Mesendoderm (in vitro differentiated cells): ENCODE measurements at regions not wholly inside any gene's neighbourhood (a gene's known extent, or its start where the extent isn't known, plus 50 kb on each side); places are given as distances from the start of the nearest gene placed in this dataset.

Experiments
- DNase-seq: peaks from one replicate; pipeline ENCODE4 v3.0.0; 2013
- H2AK5ac ChIP-seq: 2 replicates; pipeline ENCODE4 v1.6.1; 2013; ENCODE audit warnings: low read length, inconsistent platforms
- H2BK120ac ChIP-seq: 2 replicates; pipeline ENCODE4 v1.6.1; 2013; ENCODE audit warnings: low read depth, mild to moderate bottlenecking, low read length, moderate library complexity, mixed read lengths
- H2BK15ac ChIP-seq: replicated peaks from 2 replicates; pipeline ENCODE4 v1.6.1; 2013; ENCODE audit warnings: low read depth, mild to moderate bottlenecking, moderate library complexity
- H2BK5ac ChIP-seq: 2 replicates; pipeline ENCODE4 v1.6.1; 2013; ENCODE audit warnings: low read length, inconsistent platforms
- H3K18ac ChIP-seq: 2 replicates; pipeline ENCODE4 v1.6.1; 2013; ENCODE audit warnings: mild to moderate bottlenecking, low read length, mixed read lengths
- H3K23ac ChIP-seq: one replicate; pipeline ENCODE4 v1.6.1; 2013; ENCODE audit warnings: low read length
- H3K27ac ChIP-seq: 2 replicates; pipeline ENCODE4 v1.5.1; 2013; ENCODE audit warnings: low read depth, mild to moderate bottlenecking, inconsistent platforms, low read length, moderate library complexity
- H3K27me3 ChIP-seq: 2 replicates; pipeline ENCODE4 v1.6.1; 2013; ENCODE audit warnings: low read length, control low read depth, mild to moderate bottlenecking, inconsistent platforms; ENCODE audit not compliant: insufficient read depth, poor library complexity
- H3K36me3 ChIP-seq: 2 replicates; pipeline ENCODE4 v1.6.1; 2013; ENCODE audit warnings: low read length, inconsistent platforms; ENCODE audit not compliant: control insufficient read depth, insufficient read depth
- H3K4ac ChIP-seq: one replicate; pipeline ENCODE4 v1.6.1; 2013; ENCODE audit warnings: low read depth, mild to moderate bottlenecking, low read length, moderate library complexity
- H3K4me1 ChIP-seq: 2 replicates; pipeline ENCODE4 v1.6.1; 2013; ENCODE audit warnings: low read depth, low read length, inconsistent platforms; ENCODE audit not compliant: control insufficient read depth
- H3K4me2 ChIP-seq: 2 replicates; pipeline ENCODE4 v1.6.1; 2013; ENCODE audit warnings: low read length
- H3K4me3 ChIP-seq: 2 replicates; pipeline ENCODE4 v1.5.1; 2013; ENCODE audit warnings: mild to moderate bottlenecking, low read length
- H3K56ac ChIP-seq: one replicate; pipeline ENCODE4 v1.6.1; 2013; ENCODE audit warnings: low read length
- H3K79me1 ChIP-seq: 2 replicates; pipeline ENCODE4 v1.6.1; 2013; ENCODE audit warnings: low read length, inconsistent platforms
- H3K79me2 ChIP-seq: 2 replicates; pipeline ENCODE4 v1.6.1; 2013; ENCODE audit warnings: mild to moderate bottlenecking, low read length; ENCODE audit not compliant: control insufficient read depth, insufficient read depth
- H3K9ac ChIP-seq: 2 replicates; pipeline ENCODE4 v1.6.1; 2013; ENCODE audit warnings: low read length, inconsistent platforms
- H4K5ac ChIP-seq: one replicate; pipeline ENCODE4 v1.6.1; 2013; ENCODE audit warnings: low read length
- H4K8ac ChIP-seq: one replicate; pipeline ENCODE4 v1.6.1; 2013; ENCODE audit warnings: low read depth, mild to moderate bottlenecking, control low read depth, low read length, moderate library complexity
- WGBS: extraction: QIAGEN DNeasy Blood & Tissue Kit; methylation state at CpG from one replicate; pipeline ENCODE4 v1.1.7; 2013; ENCODE audit warnings: low lambda C conversion rate, missing lambda C conversion rate; ENCODE audit not compliant: insufficient coverage; ENCODE audit errors: extremely low coverage; 5-methylcytosine and 5-hydroxymethylcytosine counted together

DNA sequence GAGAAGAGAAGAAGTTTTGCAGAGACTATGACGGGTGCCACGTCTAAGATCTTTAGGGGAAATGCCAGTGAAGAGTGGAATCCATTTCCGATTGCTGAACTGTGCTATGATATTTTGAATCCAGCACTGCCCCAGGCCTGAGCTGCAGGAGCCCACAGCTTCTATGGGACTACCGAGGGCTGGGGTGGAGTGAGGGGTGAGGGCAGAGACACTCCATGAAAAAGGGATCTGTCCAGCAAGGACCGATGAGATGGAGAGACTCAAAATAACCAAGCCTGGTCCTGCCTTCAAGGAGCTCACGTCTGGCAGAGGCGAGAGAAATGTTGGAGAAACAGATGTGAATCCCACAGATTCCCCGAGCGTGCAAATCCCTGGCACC is 79.8 kb upstream of the MEF2A start:
- no peaks in the 10 kb centered on the region for H3K79me1 ChIP-seq
- no peak overlapping the region for H3K27ac ChIP-seq
- peak overlapping the region; percentile 87 for H3K56ac ChIP-seq
- H3K4ac ChIP-seq = no peak overlapping the region
- H3K4me2 ChIP-seq = peak overlapping the region; percentile 91
- peak overlapping the region; percentile 48 for H3K23ac ChIP-seq
- DNase-seq = peak; percentile 35
- H3K27me3 ChIP-seq = no peaks in the 10 kb centered on the region
- no peak overlapping the region for H2BK120ac ChIP-seq
- H4K5ac ChIP-seq = peak overlapping the region; percentile 36
- H2AK5ac ChIP-seq = no peak overlapping the region
- H3K36me3 ChIP-seq = no peaks in the 10 kb centered on the region
- H2BK15ac ChIP-seq = no peak overlapping the region
- no peak overlapping the region for H3K4me3 ChIP-seq
- no peak overlapping the region for H2BK5ac ChIP-seq
- WGBS = no CpG with 5 or more reads among the region's 9 CpGs
- H3K4me1 ChIP-seq = peaks cover 16% of the 10 kb centered on the region
- H4K8ac ChIP-seq = no peak overlapping the region
- peak overlapping the region; percentile 67 for H3K9ac ChIP-seq
- H3K18ac ChIP-seq = no peak overlapping the region
- H3K79me2 ChIP-seq = no peaks in the 10 kb centered on the region

- Histone ChIP-seq H2BK5ac (no peak overlapping the region), H3K79me1 (no peaks in the 10 kb centered on the region), H2AK5ac (no peak overlapping the region), H3K27me3 (no peaks in the 10 kb centered on the region), H3K9ac (peak overlapping the region; percentile 67), H3K79me2 (no peaks in the 10 kb centered on the region), H4K8ac (no peak overlapping the region), H4K5ac (no peak overlapping the region), H3K23ac (no peak overlapping the region), H3K56ac (peak overlapping the region; percentile 87), H3K4me3 (peak overlapping the region; percentile 33), H3K4me2 (peak overlapping the region; percentile 91), H3K18ac (no peak overlapping the region), H2BK120ac (no peak overlapping the region), H3K4me1 (peaks cover 11% of the 10 kb centered on the region), H3K4ac (no peak overlapping the region), H3K36me3 (no peaks in the 10 kb centered on the region), H2BK15ac (no peak overlapping the region), H3K27ac (no peak overlapping the region)
- no CpG with 5 or more reads among the region's 31 CpGs for WGBS
- peak; percentile 49 for DNase-seq
Observed at GRCh38 chr15:99486371-99487336, 79.1 kb upstream of the MEF2A start.

- Histone ChIP-seq H3K4ac (no peak overlapping the region), H3K4me2 (peak overlapping the region; percentile 60), H2BK5ac (no peak overlapping the region), H3K18ac (no peak overlapping the region), H2AK5ac (no peak overlapping the region), H3K9ac (peak overlapping the region; percentile 50), H2BK15ac (no peak overlapping the region), H4K5ac (no peak overlapping the region), H3K79me1 (no peaks in the 10 kb centered on the region), H3K56ac (no peak overlapping the region), H3K79me2 (no peaks in the 10 kb centered on the region), H3K36me3 (no peaks in the 10 kb centered on the region), H4K8ac (no peak overlapping the region), H3K27ac (no peak overlapping the region), H3K23ac (no peak overlapping the region), H3K4me1 (peaks cover 11% of the 10 kb centered on the region), H3K4me3 (no peak overlapping the region), H3K27me3 (no peaks in the 10 kb centered on the region), H2BK120ac (no peak overlapping the region)
- WGBS = no CpG with 5 or more reads among the region's 5 CpGs
- DNase-seq = no peak
Observed at GRCh38 chr15:99487337-99487730, 78.5 kb upstream of the MEF2A start.

GRCh38 chr15:99492275-99492674 is 73.5 kb upstream of the MEF2A start:
- Histone ChIP-seq H3K79me1 (no peaks in the 10 kb centered on the region), H3K27ac (no peak overlapping the region), H2BK120ac (no peak overlapping the region), H4K8ac (no peak overlapping the region), H3K9ac (no peak overlapping the region), H3K27me3 (no peaks in the 10 kb centered on the region), H3K56ac (no peak overlapping the region), H2BK5ac (no peak overlapping the region), H3K36me3 (no peaks in the 10 kb centered on the region), H3K4me1 (peaks cover 1% of the 10 kb centered on the region), H3K4ac (no peak overlapping the region), H4K5ac (no peak overlapping the region), H2BK15ac (no peak overlapping the region), H3K23ac (no peak overlapping the region), H3K79me2 (no peaks in the 10 kb centered on the region), H3K18ac (no peak overlapping the region), H2AK5ac (no peak overlapping the region), H3K4me2 (no peak overlapping the region), H3K4me3 (no peak overlapping the region)
- DNase-seq = no peak
- WGBS = no CpG with 5 or more reads among the region's 6 CpGs

- no peak overlapping the region for H3K9ac ChIP-seq
- no peak overlapping the region for H3K56ac ChIP-seq
- no peaks in the 10 kb centered on the region for H3K4me1 ChIP-seq
- no peak overlapping the region for H2BK120ac ChIP-seq
- H3K36me3 ChIP-seq = no peaks in the 10 kb centered on the region
- no peak overlapping the region for H2BK15ac ChIP-seq
- no peak overlapping the region for H2AK5ac ChIP-seq
- H3K4me2 ChIP-seq = no peak overlapping the region
- H4K8ac ChIP-seq = no peak overlapping the region
- no peak overlapping the region for H2BK5ac ChIP-seq
- H3K79me1 ChIP-seq = no peaks in the 10 kb centered on the region
- no peaks in the 10 kb centered on the region for H3K79me2 ChIP-seq
- H3K27me3 ChIP-seq = no peaks in the 10 kb centered on the region
- no peak overlapping the region for H3K23ac ChIP-seq
- WGBS = no CpG with 5 or more reads among the region's 10 CpGs
- H3K4ac ChIP-seq = no peak overlapping the region
- H3K18ac ChIP-seq = no peak overlapping the region
- no peak for DNase-seq
- H3K4me3 ChIP-seq = no peak overlapping the region
- H4K5ac ChIP-seq = no peak overlapping the region
- no peak overlapping the region for H3K27ac ChIP-seq
Observed at GRCh38 chr15:99492716-99493115, 73.1 kb upstream of the MEF2A start.
